SK-N-SH (cell line): ENCODE measurements at regions not wholly inside any gene's neighbourhood (a gene's known extent, or its start where the extent isn't known, plus 50 kb on each side); places are given as distances from the start of the nearest gene placed in this dataset.

Source experiments
- CTCF ChIA-PET: fragments of 300-600, 350-600 bp; formaldehyde crosslinking; extraction: SDS; loops from one replicate; lab custom pipeline; 2021; lab: Yijun Ruan, JAX
- POLR2A ChIA-PET: fragments of 350-600 bp; sonication (Branson Sonifier 250); formaldehyde crosslinking; extraction: SDS; loops from one replicate; lab custom pipeline; 2020; ENCODE audit warnings: antibody characterized with exemption, inconsistent platforms; lab: Yijun Ruan, JAX
- DNase-seq: peaks from one replicate; pipeline ENCODE4 v3.0.0; 2012
- H2AFZ ChIP-seq: fragments of 200-600 bp; sonication (generic); 2 replicates; pipeline ENCODE4 v1.8.1; 2016; ENCODE audit warnings: antibody characterized with exemption, mild to moderate bottlenecking, low read depth
- H3F3A ChIP-seq: fragments of 200-600 bp; sonication (generic); replicated peaks from 2 replicates; pipeline ENCODE3; 2016; ENCODE audit warnings: antibody characterized with exemption, mild to moderate bottlenecking; ENCODE audit not compliant: insufficient read depth
- H3K27ac ChIP-seq, 2 experiments: fragments of 200-500 bp in 1 of 2; fragments of 200-600 bp in 1 of 2; sonication (Bioruptor generic) in 1 of 2; sonication (generic), shearing (Covaris generic) in 1 of 2; 2 replicates each; pipeline versions ENCODE4 v1.5.1 to v1.6.1; 2014 to 2016; ENCODE audit warnings: low read depth in 2 of 2, inconsistent platforms in 1 of 2, low read length in 1 of 2, mild to moderate bottlenecking in 1 of 2, mixed read lengths in 1 of 2
- H3K27me3 ChIP-seq: fragments of 200-600 bp; sonication (generic), shearing (Covaris generic); 2 replicates; pipeline ENCODE4 v1.6.1; 2016; ENCODE audit warnings: mixed run types; ENCODE audit not compliant: insufficient read depth
- H3K36me3 ChIP-seq, 2 experiments: fragments of 200-500 bp in 1 of 2; fragments of 200-600 bp in 1 of 2; sonication (Bioruptor generic) in 1 of 2; sonication (generic) in 1 of 2; replicated peaks in 1 of 2; 2 replicates each; pipeline versions ENCODE3 to v1.5.1; 2014 to 2016; ENCODE audit warnings: low read length in 1 of 2, mild to moderate bottlenecking in 1 of 2; ENCODE audit not compliant: insufficient read depth in 2 of 2, control insufficient read depth in 1 of 2
- H3K4me1 ChIP-seq, 2 experiments: fragments of 200-500 bp in 1 of 2; fragments of 200-600 bp in 1 of 2; sonication (Bioruptor generic) in 1 of 2; sonication (generic), shearing (Covaris generic) in 1 of 2; 2 replicates each; pipeline versions ENCODE4 v1.5.1 to v1.6.1; 2014 to 2016; ENCODE audit warnings: low read depth in 1 of 2, low read length in 1 of 2, mixed run types in 1 of 2; ENCODE audit not compliant: insufficient read depth in 2 of 2, control insufficient read depth in 1 of 2
- H3K4me2 ChIP-seq: fragments of 200-600 bp; sonication (generic), shearing (Covaris generic); 2 replicates; pipeline ENCODE4 v1.6.1; 2017; ENCODE audit warnings: mixed run types
- H3K4me3 ChIP-seq, 2 experiments: fragments of 200-500 bp in 1 of 2; fragments of 200-600 bp in 1 of 2; sonication (Bioruptor generic) in 1 of 2; sonication (generic), shearing (Covaris generic) in 1 of 2; 2 replicates each; pipeline versions ENCODE4 v1.5.1 to v1.8.1; 2014 to 2016; ENCODE audit warnings: low read depth in 2 of 2, inconsistent platforms in 1 of 2, low read length in 1 of 2, mild to moderate bottlenecking in 1 of 2, mixed read lengths in 1 of 2, moderate library complexity in 1 of 2
- H3K79me2 ChIP-seq: fragments of 200-600 bp; sonication (generic); 2 replicates; pipeline ENCODE4 v1.8.1; 2017; ENCODE audit warnings: mild to moderate bottlenecking; ENCODE audit not compliant: insufficient read depth
- H3K9ac ChIP-seq: fragments of 200-600 bp; sonication (generic); 2 replicates; pipeline ENCODE4 v1.6.1; 2017; ENCODE audit warnings: mixed run types
- H3K9me2 ChIP-seq: fragments of 200-600 bp; sonication (generic); 2 replicates; pipeline ENCODE4 v1.6.1; 2017; ENCODE audit warnings: mixed run types
- H3K9me3 ChIP-seq: fragments of 200-600 bp; sonication (generic); 2 replicates; pipeline ENCODE4 v1.6.1; 2017; ENCODE audit warnings: mixed run types, mild to moderate bottlenecking, moderate library complexity
- H4K20me1 ChIP-seq: fragments of 200-600 bp; sonication (generic); 2 replicates; pipeline ENCODE4 v1.6.1; 2017; ENCODE audit warnings: mild to moderate bottlenecking, mixed run types; ENCODE audit not compliant: insufficient read depth
- FOSL2 ChIP-seq: IDR thresholded peaks from 2 replicates; pipeline ENCODE4 v1.4.0; 2012; ENCODE audit warnings: low read depth, mild to moderate bottlenecking, moderate library complexity, borderline replicate concordance
- FOXJ3 ChIP-seq: sonication (generic); formaldehyde crosslinking; IDR thresholded peaks from 2 replicates; pipeline ENCODE4 v1.5.1; 2020; ENCODE audit warnings: mild to moderate bottlenecking, missing genetic modification reagents
- GABPA ChIP-seq: IDR thresholded peaks from 2 replicates; pipeline ENCODE4 v1.4.0; 2012; ENCODE audit warnings: low read depth, mild to moderate bottlenecking
- IRF3 ChIP-seq: fragments of 150-350 bp; IDR thresholded peaks from 2 replicates; pipeline ENCODE4 v1.6.1; 2016; ENCODE audit warnings: mild to moderate bottlenecking, low read depth, low read length
- JUND ChIP-seq: IDR thresholded peaks from 2 replicates; pipeline ENCODE4 v1.4.0; 2012
- MAX ChIP-seq: IDR thresholded peaks from 2 replicates; pipeline ENCODE4 v1.4.0; 2012; ENCODE audit warnings: low read depth
- MXI1 ChIP-seq: IDR thresholded peaks from 2 replicates; pipeline ENCODE4 v1.6.1; 2012; ENCODE audit warnings: mild to moderate bottlenecking, low read depth, low read length, improper control_type of control experiment
- NFIC ChIP-seq: IDR thresholded peaks from 2 replicates; pipeline ENCODE4 v1.4.0; 2012; ENCODE audit warnings: borderline replicate concordance
- NRF1 ChIP-seq: IDR thresholded peaks from 2 replicates; pipeline ENCODE4 v1.6.1; 2012; ENCODE audit warnings: low read depth, mild to moderate bottlenecking, low read length
- PBX3 ChIP-seq: IDR thresholded peaks from 2 replicates; pipeline ENCODE4; 2012
- POLR2AphosphoS5 ChIP-seq: IDR thresholded peaks from 2 replicates; pipeline ENCODE4 v1.6.1; 2012; ENCODE audit warnings: low read depth, low read length
- RAD21 ChIP-seq: IDR thresholded peaks from 2 replicates; pipeline ENCODE4 v1.6.1; 2012; ENCODE audit warnings: mild to moderate bottlenecking, low read length
- TCF12 ChIP-seq: IDR thresholded peaks from 2 replicates; pipeline ENCODE4 v1.4.0; 2012
- YY1 ChIP-seq: IDR thresholded peaks from 2 replicates; pipeline ENCODE4 v1.4.0; 2012; ENCODE audit warnings: low read depth, mild to moderate bottlenecking
- WGBS: methylation state at CpG from one replicate; pipeline ENCODE4 v1.1.6; 2017; ENCODE audit warnings: low lambda C conversion rate; 5-methylcytosine and 5-hydroxymethylcytosine counted together
- TF ChIP-seq, protein P1 (sequence below): fragments of 200-600 bp; sonication (generic); IDR thresholded peaks from 2 replicates; pipeline ENCODE4 v1.6.1; 2017; ENCODE audit warnings: antibody characterized with exemption, mild to moderate bottlenecking, moderate library complexity

DNA sequence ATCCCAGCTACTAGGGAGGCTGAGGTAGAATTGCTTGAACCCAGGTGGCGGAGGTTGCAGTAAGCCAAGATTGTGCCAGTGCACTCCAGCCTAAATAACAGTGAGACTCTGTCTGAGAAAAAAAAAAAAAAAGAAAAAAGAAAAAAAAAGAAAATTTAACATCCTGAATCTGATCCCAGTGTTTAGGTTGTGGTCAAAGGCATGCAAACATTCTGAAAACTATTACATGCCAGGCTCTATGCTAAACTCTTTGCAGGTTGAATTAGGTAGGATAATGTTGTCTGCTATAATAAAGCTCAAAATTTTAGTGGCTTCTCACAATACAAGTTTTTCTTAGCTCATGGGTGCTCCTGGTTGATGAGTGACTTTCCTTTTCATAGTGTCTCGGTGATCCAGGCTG lies 367.4 kb downstream of the PSAT1 start (continued):
- TF ChIP-seq RAD21 (no peak), PBX3 (no peak), YY1 (no peak)

DNA sequence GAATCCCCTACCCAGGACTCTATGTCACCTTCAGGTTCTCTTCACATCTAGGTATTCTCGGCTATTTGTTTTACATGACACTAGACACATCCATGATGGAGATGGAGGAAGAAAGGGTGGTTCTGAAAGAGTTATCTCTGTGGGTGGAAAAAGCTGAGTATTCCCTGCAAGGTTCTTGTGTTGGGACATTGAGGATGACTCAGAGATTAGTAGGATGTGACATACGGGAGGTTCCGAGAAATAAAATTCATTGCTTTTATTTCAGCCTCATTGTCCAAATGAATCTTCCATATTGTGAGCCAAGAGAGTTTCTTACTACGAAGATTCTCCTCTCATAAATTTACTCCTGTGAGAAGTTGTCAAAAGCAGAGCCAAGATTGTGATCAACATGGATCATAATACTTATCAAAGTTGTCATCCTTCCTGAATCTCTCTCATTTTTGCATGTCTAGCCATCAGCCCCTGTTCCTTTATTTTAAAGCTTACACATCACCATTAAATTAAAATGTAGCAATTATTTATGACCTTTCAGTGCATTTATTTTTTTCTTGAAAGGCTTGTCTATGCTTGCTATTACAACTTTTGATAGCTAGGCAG lies 370.0 kb downstream of the PSAT1 start:
- TF ChIP-seq JUND: peak; percentile 61
- 0 out of 2 replicates have a peak, but pooled peaks have one; percentile 10 for TF ChIP-seq MAX
- TF ChIP-seq GABPA: no peak
- TF ChIP-seq POLR2AphosphoS5: no peak
- TF ChIP-seq FOSL2: no peak
- no peak for TF ChIP-seq RAD21
- no peak for TF ChIP-seq FOXJ3 (CRISPR knock-in tag)
- peak; percentile 65; the same call in 1 of the 2 replicates for TF ChIP-seq TCF12
- peak; percentile 74; the same call in 1 of the 2 replicates for TF ChIP-seq NFIC
- no peak for TF ChIP-seq IRF3
- no peak for TF ChIP-seq MXI1
- no peak for TF ChIP-seq NRF1
- TF ChIP-seq, protein P1, sequence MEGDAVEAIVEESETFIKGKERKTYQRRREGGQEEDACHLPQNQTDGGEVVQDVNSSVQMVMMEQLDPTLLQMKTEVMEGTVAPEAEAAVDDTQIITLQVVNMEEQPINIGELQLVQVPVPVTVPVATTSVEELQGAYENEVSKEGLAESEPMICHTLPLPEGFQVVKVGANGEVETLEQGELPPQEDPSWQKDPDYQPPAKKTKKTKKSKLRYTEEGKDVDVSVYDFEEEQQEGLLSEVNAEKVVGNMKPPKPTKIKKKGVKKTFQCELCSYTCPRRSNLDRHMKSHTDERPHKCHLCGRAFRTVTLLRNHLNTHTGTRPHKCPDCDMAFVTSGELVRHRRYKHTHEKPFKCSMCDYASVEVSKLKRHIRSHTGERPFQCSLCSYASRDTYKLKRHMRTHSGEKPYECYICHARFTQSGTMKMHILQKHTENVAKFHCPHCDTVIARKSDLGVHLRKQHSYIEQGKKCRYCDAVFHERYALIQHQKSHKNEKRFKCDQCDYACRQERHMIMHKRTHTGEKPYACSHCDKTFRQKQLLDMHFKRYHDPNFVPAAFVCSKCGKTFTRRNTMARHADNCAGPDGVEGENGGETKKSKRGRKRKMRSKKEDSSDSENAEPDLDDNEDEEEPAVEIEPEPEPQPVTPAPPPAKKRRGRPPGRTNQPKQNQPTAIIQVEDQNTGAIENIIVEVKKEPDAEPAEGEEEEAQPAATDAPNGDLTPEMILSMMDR: no peak
- TF ChIP-seq PBX3: peak; percentile 90
- H3K4me1 ChIP-seq: no peaks in the 10 kb centered on the region; a peak in 2 of 4 replicates
- peaks cover 32% of the 10 kb centered on the region for H3F3A ChIP-seq
- peak overlapping the region; percentile 52 for H2AFZ ChIP-seq
- no peaks in the 10 kb centered on the region for H4K20me1 ChIP-seq
- H3K27me3 ChIP-seq: no peaks in the 10 kb centered on the region
- whole genome bisulfite sequencing: 45% methylated on average over 4 of the region's 4 CpGs
- H3K9me2 ChIP-seq: no peaks in the 10 kb centered on the region
- H3K36me3 ChIP-seq: no peaks in the 10 kb centered on the region
- H3K27ac ChIP-seq: peak overlapping the region in 1 of 2 experiments; percentile 65; a peak in 2 of 4 replicates
- no peak overlapping the region for H3K9ac ChIP-seq
- CTCF ChIA-PET: interaction anchor here (0.7 kb wide), 1 partner anchor 11 kb away, joined by 4 read pairs; no protein-coding TSS in a partner anchor
- no peaks in the 10 kb centered on the region for H3K9me3 ChIP-seq
- POLR2A ChIA-PET: no interaction called here
- no peak for DNase-seq
- H3K79me2 ChIP-seq: no peaks in the 10 kb centered on the region
- H3K4me2 ChIP-seq: no peak overlapping the region
- no peak overlapping the region for H3K4me3 ChIP-seq
